Epithelial cell of esophagus (primary cell): ENCODE measurements at regions not wholly inside any gene's neighbourhood (a gene's known extent, or its start where the extent isn't known, plus 50 kb on each side); places are given as distances from the start of the nearest gene placed in this dataset.
A peak's percentile ranks its signal among the peaks of the same experiment; 100 is the strongest.

Experiments used
- DNase-seq: peaks from one replicate; pipeline ENCODE4 v3.0.0; 2010; ENCODE audit warnings: low read depth
- H3K4me3 ChIP-seq: 2 replicates; pipeline ENCODE4 v1.5.1; 2011; ENCODE audit warnings: mild to moderate bottlenecking, low read length, control low read depth
- TF ChIP-seq, protein P1 (sequence below): IDR thresholded peaks from 2 replicates; pipeline ENCODE4 v1.5.1; 2011; ENCODE audit warnings: low read depth, mild to moderate bottlenecking, low read length, control low read depth, inconsistent platforms; ENCODE audit not compliant: insufficient read depth; ENCODE audit errors: missing control alignments

DNA sequence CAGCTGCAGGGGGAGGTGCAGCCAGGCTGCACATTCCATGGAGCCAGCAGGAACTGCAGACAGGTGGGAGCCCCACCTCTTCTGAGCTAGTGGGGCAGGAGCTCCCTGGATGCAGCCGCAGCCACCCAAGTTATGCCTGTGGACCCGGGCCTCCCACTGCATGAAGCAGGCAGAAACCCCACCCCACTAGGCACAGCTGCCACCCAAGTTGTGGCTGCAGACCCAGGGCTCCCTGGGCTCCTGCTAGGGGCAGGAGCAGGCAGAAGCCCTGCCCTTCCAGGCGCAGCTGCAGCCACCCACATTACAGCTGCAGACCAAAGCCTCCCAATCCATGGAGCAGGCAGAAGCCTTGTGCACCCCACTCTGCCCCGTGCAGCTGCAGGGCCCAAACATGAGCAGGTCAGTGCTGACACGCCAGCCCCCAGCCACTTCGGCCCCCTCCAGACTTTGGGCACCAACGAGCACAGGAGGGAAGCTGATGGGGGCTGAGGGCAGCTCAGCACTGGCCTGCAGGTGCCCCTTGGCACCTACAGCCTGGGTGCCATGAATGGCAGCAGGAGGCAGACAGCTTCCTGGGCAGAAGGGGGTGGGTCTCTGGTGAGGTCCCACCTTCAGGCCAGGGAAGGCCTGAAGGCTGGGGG lies 106.9 kb downstream of the C9orf50 start:
- DNase-seq = no peak
- TF ChIP-seq, protein P1, sequence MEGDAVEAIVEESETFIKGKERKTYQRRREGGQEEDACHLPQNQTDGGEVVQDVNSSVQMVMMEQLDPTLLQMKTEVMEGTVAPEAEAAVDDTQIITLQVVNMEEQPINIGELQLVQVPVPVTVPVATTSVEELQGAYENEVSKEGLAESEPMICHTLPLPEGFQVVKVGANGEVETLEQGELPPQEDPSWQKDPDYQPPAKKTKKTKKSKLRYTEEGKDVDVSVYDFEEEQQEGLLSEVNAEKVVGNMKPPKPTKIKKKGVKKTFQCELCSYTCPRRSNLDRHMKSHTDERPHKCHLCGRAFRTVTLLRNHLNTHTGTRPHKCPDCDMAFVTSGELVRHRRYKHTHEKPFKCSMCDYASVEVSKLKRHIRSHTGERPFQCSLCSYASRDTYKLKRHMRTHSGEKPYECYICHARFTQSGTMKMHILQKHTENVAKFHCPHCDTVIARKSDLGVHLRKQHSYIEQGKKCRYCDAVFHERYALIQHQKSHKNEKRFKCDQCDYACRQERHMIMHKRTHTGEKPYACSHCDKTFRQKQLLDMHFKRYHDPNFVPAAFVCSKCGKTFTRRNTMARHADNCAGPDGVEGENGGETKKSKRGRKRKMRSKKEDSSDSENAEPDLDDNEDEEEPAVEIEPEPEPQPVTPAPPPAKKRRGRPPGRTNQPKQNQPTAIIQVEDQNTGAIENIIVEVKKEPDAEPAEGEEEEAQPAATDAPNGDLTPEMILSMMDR = no peak
- H3K4me3 ChIP-seq = no peak overlapping the region

DNA sequence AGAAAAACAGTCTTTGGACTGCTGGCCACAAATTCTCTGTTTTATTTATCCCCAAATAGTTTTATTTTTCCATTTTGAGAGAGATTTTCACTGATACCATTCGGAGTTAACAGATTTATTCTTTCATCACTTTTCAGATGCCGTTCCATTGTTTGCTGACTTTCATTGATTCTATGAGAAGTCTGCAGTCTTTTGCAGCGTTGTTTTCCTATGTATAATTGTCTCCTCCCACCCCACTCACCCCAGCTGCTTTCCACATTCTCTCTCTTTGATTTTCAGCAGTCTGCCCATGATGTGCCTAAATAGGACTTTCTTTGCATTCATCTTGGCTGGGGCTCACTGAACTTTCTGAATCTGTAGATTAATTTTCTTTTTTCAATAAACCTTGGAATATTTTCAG lies 107.6 kb downstream of the C9orf50 start:
- TF ChIP-seq, protein P1 = no peak
- H3K4me3 ChIP-seq = no peak overlapping the region
- DNase-seq = no peak

DNA sequence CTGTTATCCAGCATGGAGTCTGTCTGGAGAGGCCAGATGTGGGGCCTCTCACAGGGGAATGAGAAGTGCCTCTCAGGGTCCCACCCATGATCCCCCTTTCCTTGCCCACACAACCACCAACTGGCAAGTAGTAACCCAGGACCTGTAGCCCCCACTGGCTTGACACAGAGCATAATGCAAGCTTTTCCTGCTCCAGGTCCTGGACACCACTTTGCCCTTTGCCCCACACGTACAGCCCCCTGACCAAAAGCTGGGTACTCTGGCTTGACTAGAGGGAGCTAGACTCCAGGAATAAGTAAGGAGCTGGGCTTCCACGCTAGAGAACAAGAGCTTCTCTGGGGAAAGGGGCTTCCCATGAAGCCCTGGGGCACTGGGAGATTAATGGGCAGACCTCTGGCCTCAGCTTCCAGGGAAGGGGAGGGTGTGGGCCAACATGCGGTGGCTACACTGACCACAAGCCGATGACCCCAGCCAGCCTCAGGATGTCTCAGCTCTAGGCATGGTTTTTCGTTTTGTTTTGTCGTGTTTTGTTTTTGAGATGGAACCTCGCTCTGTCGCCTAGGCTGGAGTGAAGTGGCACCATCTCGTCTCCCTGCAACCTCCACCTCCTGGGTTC lies 109.5 kb downstream of the C9orf50 start:
- DNase-seq = no peak
- TF ChIP-seq, protein P1 = no peak
- H3K4me3 ChIP-seq = no peak overlapping the region

DNA sequence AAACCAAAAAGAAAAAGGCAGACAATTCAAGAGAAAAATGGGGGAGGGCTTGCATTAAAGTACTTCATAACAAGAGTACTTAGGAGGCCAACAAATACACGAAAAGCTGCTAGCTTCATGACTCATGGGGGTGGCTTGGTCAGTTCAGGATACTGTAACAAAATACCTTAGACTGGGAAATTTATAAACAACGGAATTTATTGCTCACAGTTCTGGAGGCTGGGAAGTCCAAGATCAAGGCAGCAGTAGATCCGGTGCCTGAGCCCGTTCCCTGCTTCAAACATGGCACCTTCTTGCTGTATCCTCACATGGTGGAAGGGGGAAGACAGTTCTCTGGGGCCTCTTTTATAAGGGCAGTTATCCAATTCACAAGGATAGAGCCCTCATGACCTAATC lies 111.4 kb downstream of the C9orf50 start:
- TF ChIP-seq, protein P1 = no peak
- peak; percentile 42 for DNase-seq
- H3K4me3 ChIP-seq = no peak overlapping the region

DNA sequence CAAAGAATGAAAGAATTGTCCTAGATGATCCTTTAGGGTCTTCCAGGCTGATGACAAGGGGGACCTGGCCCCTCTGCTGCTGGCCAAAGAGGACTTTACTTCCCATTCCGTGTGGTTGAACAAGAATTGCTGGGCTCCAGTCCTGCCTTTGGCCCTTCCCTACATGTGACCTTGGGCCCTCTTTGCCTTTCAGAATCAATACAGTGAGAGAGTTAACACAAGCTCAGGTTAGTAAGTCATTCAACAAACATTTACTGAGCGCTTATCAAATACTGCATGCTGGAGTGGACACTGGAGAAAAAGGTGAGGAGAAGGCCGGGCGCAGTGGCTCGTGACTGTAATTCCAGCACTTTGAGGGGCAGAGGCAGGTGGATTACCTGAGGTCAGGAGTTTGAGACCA lies 113.1 kb downstream of the C9orf50 start:
- TF ChIP-seq, protein P1 = no peak
- DNase-seq = no peak
- H3K4me3 ChIP-seq = no peak overlapping the region

DNA sequence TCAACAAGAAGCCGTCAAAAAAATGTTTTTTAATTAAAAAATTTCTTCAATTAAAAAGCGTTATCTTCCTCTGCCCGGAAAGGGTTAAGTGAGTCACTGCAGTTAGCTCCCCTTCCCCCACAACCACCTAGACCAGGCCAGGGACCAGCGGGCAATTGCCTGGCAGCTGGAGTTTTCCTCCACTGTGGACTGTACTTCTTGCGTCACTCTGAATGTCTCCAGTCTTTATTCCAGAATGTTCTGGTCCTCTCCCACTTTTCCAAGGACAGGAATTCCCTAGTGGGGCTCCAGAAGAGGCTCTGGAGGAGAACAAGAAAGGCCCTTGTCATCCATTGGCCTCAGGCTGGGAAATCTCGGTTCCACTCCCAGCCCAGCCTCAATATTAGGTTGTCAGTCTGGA lies 114.0 kb downstream of the C9orf50 start:
- DNase-seq = no peak
- no peak overlapping the region for H3K4me3 ChIP-seq
- TF ChIP-seq, protein P1 = no peak

DNA sequence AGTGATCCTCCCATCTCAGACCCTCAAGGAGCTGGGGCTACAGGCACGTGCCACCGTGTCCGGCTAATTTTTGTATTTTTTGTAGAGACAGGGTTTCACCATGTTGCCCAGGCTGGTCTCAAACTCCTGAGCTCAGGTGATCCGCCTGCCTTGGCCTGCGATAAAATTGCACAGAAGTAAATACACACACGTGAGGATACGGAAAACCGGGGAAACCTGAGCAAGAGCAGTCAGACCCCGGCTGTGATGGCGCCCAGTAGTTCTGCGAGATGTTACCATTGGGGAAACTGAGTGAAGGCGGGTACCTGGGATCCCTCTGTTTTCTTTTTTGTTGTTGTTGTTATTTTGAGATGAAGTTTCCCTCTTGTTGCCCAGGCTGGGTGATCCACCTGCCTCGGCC lies 114.9 kb downstream of the C9orf50 start:
- TF ChIP-seq, protein P1 = no peak
- DNase-seq = no peak
- no peak overlapping the region for H3K4me3 ChIP-seq
